ENCODE measurements at regions not wholly inside any gene's neighbourhood (a gene's known extent, or its start where the extent isn't known, plus 50 kb on each side); places are given as distances from the start of the nearest gene placed in this dataset.

- DNase-seq (ENCODE audit: extremely low read depth, low read depth) = no peak
- H3K4me3 ChIP-seq (replicated peaks; ENCODE audit: low read depth, low read length) = no peak overlapping the region
- TF ChIP-seq CTCF (IDR thresholded peaks at IDR 0.05; ENCODE audit: low read depth, low read length, missing control alignments) = no peak
Measured at GRCh38 chr15:66961407-66961884, 104.0 kb upstream of the SMAD3 start.

GRCh38 chr15:66961901-66962300 lies 103.5 kb upstream of the SMAD3 start:
- TF ChIP-seq CTCF (IDR thresholded peaks at IDR 0.05; ENCODE audit: low read depth, low read length, missing control alignments) = no peak
- H3K4me3 ChIP-seq (replicated peaks; ENCODE audit: low read depth, low read length) = no peak overlapping the region
- no peak for DNase-seq (ENCODE audit: extremely low read depth, low read depth)

GRCh38 chr15:66962522-66962921 lies 102.9 kb upstream of the SMAD3 start:
- no peak overlapping the region for H3K4me3 ChIP-seq (replicated peaks; ENCODE audit: low read depth, low read length)
- TF ChIP-seq CTCF (IDR thresholded peaks at IDR 0.05; ENCODE audit: low read depth, low read length, missing control alignments) = no peak
- no peak for DNase-seq (ENCODE audit: extremely low read depth, low read depth)

GRCh38 chr15:66963084-66963483 lies 102.3 kb upstream of the SMAD3 start:
- no peak for DNase-seq (ENCODE audit: extremely low read depth, low read depth)
- H3K4me3 ChIP-seq (replicated peaks; ENCODE audit: low read depth, low read length) = no peak overlapping the region
- no peak for TF ChIP-seq CTCF (IDR thresholded peaks at IDR 0.05; ENCODE audit: low read depth, low read length, missing control alignments)

GRCh38 chr15:66963710-66964109 lies 101.7 kb upstream of the SMAD3 start:
- no peak for TF ChIP-seq CTCF (IDR thresholded peaks at IDR 0.05; ENCODE audit: low read depth, low read length, missing control alignments)
- DNase-seq (ENCODE audit: extremely low read depth, low read depth) = no peak
- H3K4me3 ChIP-seq (replicated peaks; ENCODE audit: low read depth, low read length) = no peak overlapping the region

- TF ChIP-seq CTCF (IDR thresholded peaks at IDR 0.05; ENCODE audit: low read depth, low read length, missing control alignments) = no peak
- DNase-seq (ENCODE audit: extremely low read depth, low read depth) = no peak
- H3K4me3 ChIP-seq (replicated peaks; ENCODE audit: low read depth, low read length) = no peak overlapping the region
Measured at GRCh38 chr15:66964111-66964738, 101.2 kb upstream of the SMAD3 start.

GRCh38 chr15:66964791-66965190 lies 100.6 kb upstream of the SMAD3 start:
- no peak for TF ChIP-seq CTCF (IDR thresholded peaks at IDR 0.05; ENCODE audit: low read depth, low read length, missing control alignments)

More at GRCh38 chr15:66964791-66965190, 100.6 kb upstream of the SMAD3 start:
- H3K4me3 ChIP-seq (replicated peaks; ENCODE audit: low read depth, low read length) = no peak overlapping the region
- DNase-seq (ENCODE audit: extremely low read depth, low read depth) = no peak
